IMR-90 (cell line): ENCODE measurements at regions not wholly inside any gene's neighbourhood (a gene's known extent, or its start where the extent isn't known, plus 50 kb on each side); places are given as distances from the start of the nearest gene placed in this dataset.

Experiments used
- ATAC-seq: fragments of 200-7000 bp; cut with Tn5 transposase; 2 replicates; pipeline ENCODE4 v1.9.1; 2020; ENCODE audit warnings: low read depth, mild to moderate bottlenecking, moderate library complexity
- BruUV-seq: library from RNA; stranded (reverse); fragments of 400-500 nt; replicated peaks from 2 replicates; lab custom pipeline; 2021; lab: Mats Ljungman, UMichigan
- CTCF ChIA-PET: fragments of 300-600 bp; formaldehyde crosslinking; extraction: SDS; loops from one replicate; lab custom pipeline; 2021; ENCODE audit warnings: antibody characterized with exemption; lab: Yijun Ruan, JAX
- POLR2A ChIA-PET: fragments of 300-600 bp; sonication (Branson Sonifier 250); formaldehyde crosslinking; loops from one replicate; lab custom pipeline; 2022; ENCODE audit warnings: antibody characterized with exemption; ENCODE audit not compliant: unreplicated experiment; lab: Charles Lee
- DNase-seq: peaks from one replicate; pipeline ENCODE4 v3.0.0; 2013
- H2AFZ ChIP-seq: replicated peaks from 2 replicates; pipeline ENCODE3; 2013; ENCODE audit warnings: low read length, mild to moderate bottlenecking; ENCODE audit not compliant: poor library complexity
- H2AK5ac ChIP-seq: 2 replicates; pipeline ENCODE4 v1.6.1; 2013; ENCODE audit warnings: low read depth, low read length, inconsistent platforms
- H2AK9ac ChIP-seq: replicated peaks from 2 replicates; pipeline ENCODE3; 2013; ENCODE audit warnings: mild to moderate bottlenecking, low read depth, low read length, moderate library complexity; ENCODE audit not compliant: poor library complexity
- H2BK120ac ChIP-seq: 2 replicates; pipeline ENCODE4 v1.6.1; 2013; ENCODE audit warnings: low read depth, low read length, inconsistent platforms
- H2BK15ac ChIP-seq: 3 replicates; pipeline ENCODE4 v1.6.1; 2013; ENCODE audit warnings: low read depth, low read length, inconsistent platforms
- H2BK20ac ChIP-seq: 2 replicates; pipeline ENCODE4 v1.6.1; 2013; ENCODE audit warnings: low read depth, mild to moderate bottlenecking, inconsistent platforms, low read length, moderate library complexity
- H2BK5ac ChIP-seq: 2 replicates; pipeline ENCODE4 v1.6.1; 2013; ENCODE audit warnings: mild to moderate bottlenecking, low read depth, low read length, inconsistent platforms; ENCODE audit not compliant: poor library complexity, severe bottlenecking
- H3K14ac ChIP-seq: replicated peaks from 2 replicates; pipeline ENCODE4 v1.6.1; 2013; ENCODE audit warnings: low read depth, low read length, inconsistent platforms
- H3K18ac ChIP-seq: 2 replicates; pipeline ENCODE4 v1.6.1; 2013; ENCODE audit warnings: low read depth, low read length, control low read depth
- H3K23ac ChIP-seq: 2 replicates; pipeline ENCODE4 v1.6.1; 2013; ENCODE audit warnings: low read depth, low read length, inconsistent platforms
- H3K27ac ChIP-seq: 2 replicates; pipeline ENCODE4 v1.5.1; 2013; ENCODE audit warnings: mild to moderate bottlenecking, control low read depth, low read length; ENCODE audit not compliant: insufficient read depth
- H3K27me3 ChIP-seq: 2 replicates; pipeline ENCODE4 v1.6.1; 2013; ENCODE audit warnings: low read length; ENCODE audit not compliant: control insufficient read depth, insufficient read depth
- H3K36me3 ChIP-seq: 2 replicates; pipeline ENCODE4 v1.6.1; 2013; ENCODE audit warnings: low read length, mixed read lengths; ENCODE audit not compliant: control insufficient read depth, insufficient read depth
- H3K4ac ChIP-seq: 2 replicates; pipeline ENCODE4 v1.6.1; 2013; ENCODE audit warnings: low read depth, low read length, inconsistent platforms
- H3K4me1 ChIP-seq: 2 replicates; pipeline ENCODE4 v1.6.1; 2013; ENCODE audit warnings: low read length, mixed read lengths; ENCODE audit not compliant: control insufficient read depth, insufficient read depth
- H3K4me2 ChIP-seq: 2 replicates; pipeline ENCODE4 v1.6.1; 2013; ENCODE audit warnings: low read depth, mild to moderate bottlenecking, control low read depth, low read length, moderate library complexity
- H3K4me3 ChIP-seq: 2 replicates; pipeline ENCODE4 v1.5.1; 2013; ENCODE audit warnings: low read depth, mild to moderate bottlenecking, control low read depth, low read length, moderate library complexity; ENCODE audit not compliant: insufficient read depth
- H3K56ac ChIP-seq: 2 replicates; pipeline ENCODE4 v1.6.1; 2013; ENCODE audit warnings: low read length, inconsistent platforms; ENCODE audit not compliant: insufficient read depth; ENCODE audit errors: extremely low read depth
- H3K79me1 ChIP-seq, 2 experiments: 2 replicates each; pipeline ENCODE4 v1.6.1; 2013; ENCODE audit warnings: low read length in 2 of 2, inconsistent platforms in 1 of 2, low read depth in 1 of 2
- H3K9ac ChIP-seq: 2 replicates; pipeline ENCODE4 v1.6.1; 2013; ENCODE audit warnings: low read depth, low read length, control low read depth
- H3K9me1 ChIP-seq: 2 replicates; pipeline ENCODE4 v1.6.1; 2013; ENCODE audit warnings: low read length, inconsistent platforms; ENCODE audit not compliant: insufficient read depth
- H3K9me3 ChIP-seq: 2 replicates; pipeline ENCODE4 v1.6.1; 2013; ENCODE audit warnings: low read length; ENCODE audit not compliant: control insufficient read depth, insufficient read depth
- H4K20me1 ChIP-seq: 2 replicates; pipeline ENCODE4 v1.6.1; 2013; ENCODE audit warnings: low read length, inconsistent platforms; ENCODE audit not compliant: insufficient read depth
- H4K5ac ChIP-seq: 2 replicates; pipeline ENCODE4 v1.6.1; 2013; ENCODE audit warnings: mild to moderate bottlenecking, low read depth, low read length, control low read depth
- H4K8ac ChIP-seq, 2 experiments: 2 replicates each; pipeline ENCODE4 v1.6.1; 2013; ENCODE audit warnings: low read depth in 2 of 2, low read length in 2 of 2, control low read depth in 1 of 2, inconsistent platforms in 1 of 2
- H4K91ac ChIP-seq: 2 replicates; pipeline ENCODE4 v1.6.1; 2013; ENCODE audit warnings: low read depth, low read length, inconsistent platforms; ENCODE audit not compliant: insufficient read depth
- CEBPB ChIP-seq: IDR thresholded peaks from 2 replicates; pipeline ENCODE4 v1.6.1; 2012; ENCODE audit warnings: low read depth, low read length, improper control_type of control experiment
- CHD1 ChIP-seq: IDR thresholded peaks from 2 replicates; pipeline ENCODE4 v1.6.1; 2012; ENCODE audit warnings: low read depth, low read length, improper control_type of control experiment
- FOS ChIP-seq: fragments of 150-350 bp; IDR thresholded peaks from 2 replicates; pipeline ENCODE4 v1.6.1; 2016; ENCODE audit warnings: low read depth, low read length
- MAFK ChIP-seq: IDR thresholded peaks from 2 replicates; pipeline ENCODE4 v1.6.1; 2012; ENCODE audit warnings: low read depth, low read length, improper control_type of control experiment
- MAZ ChIP-seq: IDR thresholded peaks from 2 replicates; pipeline ENCODE4 v1.6.1; 2012; ENCODE audit warnings: low read depth, mild to moderate bottlenecking, low read length, improper control_type of control experiment, moderate library complexity, borderline replicate concordance
- MXI1 ChIP-seq: IDR thresholded peaks from 2 replicates; pipeline ENCODE4 v1.6.1; 2012; ENCODE audit warnings: low read depth, mild to moderate bottlenecking, low read length, moderate library complexity, borderline replicate concordance
- NFE2L2 ChIP-seq: fragments of 150-350 bp; IDR thresholded peaks from 2 replicates; pipeline ENCODE4 v1.6.1; 2016; ENCODE audit warnings: low read depth, mild to moderate bottlenecking, low read length
- POLR2A ChIP-seq: IDR thresholded peaks from 2 replicates; pipeline ENCODE4 v1.6.1; 2012; ENCODE audit warnings: mild to moderate bottlenecking, low read depth, low read length
- RAD21 ChIP-seq: IDR thresholded peaks from 2 replicates; pipeline ENCODE4 v1.6.1; 2012; ENCODE audit warnings: low read length, improper control_type of control experiment
- RFX5 ChIP-seq: IDR thresholded peaks from 2 replicates; pipeline ENCODE4 v1.8.0; 2012; ENCODE audit warnings: low read depth, mild to moderate bottlenecking, low read length, moderate library complexity
- WGBS, 2 experiments: methylation state at CpG; one replicate each; pipeline versions ENCODE4 v1.1.5 to v1.1.7; 2013; ENCODE audit warnings: missing lambda C conversion rate in 2 of 2; ENCODE audit not compliant: insufficient read length in 1 of 2; ENCODE audit errors: extremely low coverage in 2 of 2; 5-methylcytosine and 5-hydroxymethylcytosine counted together
- dilution Hi-C: fragments of 300-500 bp; cut with HindIII; formaldehyde crosslinking; loops from one replicate; pipeline ENCODE4 v1.14.3; 2018; ENCODE audit warnings: low sequenced_read_pairs; ENCODE audit not compliant: unreplicated experiment
- in situ Hi-C: fragments of 300-500 bp; cut with MboI; formaldehyde crosslinking; loops from 3 replicates; pipeline ENCODE4 v1.14.3; 2019; ENCODE audit warnings: low sequenced_read_pairs, inconsistent platforms, mixed read lengths
- intact Hi-C: fragments of 100-400 bp; cut with micrococcal nuclease; formaldehyde crosslinking; loops from 2 replicates; pipeline ENCODE4 v1.10.0; 2022
- TF ChIP-seq, protein P1 (sequence below): conservative IDR thresholded peaks from 2 replicates; pipeline ENCODE4 v1.5.1; 2012; ENCODE audit warnings: mild to moderate bottlenecking, low read depth, low read length, improper control_type of control experiment
- TF ChIP-seq, protein P2 (sequence below): fragments of 150-350 bp; IDR thresholded peaks from 2 replicates; pipeline ENCODE4 v1.6.1; 2017; ENCODE audit warnings: mild to moderate bottlenecking, antibody characterized with exemption, low read length, low read depth

DNA sequence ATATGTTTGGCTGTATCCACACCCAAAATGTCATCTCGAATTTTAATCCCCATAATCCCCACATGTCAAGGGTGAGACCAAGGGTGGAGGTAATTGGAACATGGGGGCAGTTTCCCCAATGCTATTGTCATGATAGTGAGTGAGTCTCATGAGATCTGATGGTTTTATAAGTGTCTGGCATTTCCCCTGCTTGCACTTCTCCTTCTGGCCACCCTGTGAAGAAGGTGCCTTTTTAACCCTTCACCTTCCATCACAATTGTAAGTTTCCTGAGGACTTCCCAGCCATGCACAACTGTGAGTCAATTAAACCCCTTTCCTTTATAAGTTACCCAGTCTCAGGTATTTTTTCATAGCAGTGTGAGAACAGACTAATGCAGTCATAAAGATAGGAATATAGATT lies 216.7 kb upstream of the SSTR1 start:
- Histone ChIP-seq H3K23ac (no peak overlapping the region), H3K14ac (no peak overlapping the region), H4K8ac (no peak overlapping the region), H4K91ac (no peak overlapping the region), H3K4me1 (0 out of 2 replicates have a peak, but pooled peaks cover 2% of the 10 kb centered on the region), H4K5ac (no peak overlapping the region), H2BK120ac (no peak overlapping the region), H2AFZ (no peak overlapping the region), H3K56ac (no peak overlapping the region), H3K4me2 (no peak overlapping the region), H2BK15ac (no peak overlapping the region), H2AK5ac (no peak overlapping the region), H3K27me3 (no peaks in the 10 kb centered on the region), H3K27ac (no peak overlapping the region), H2AK9ac (no peak overlapping the region), H2BK20ac (no peak overlapping the region), H4K20me1 (no peaks in the 10 kb centered on the region), H3K9me1 (no peaks in the 10 kb centered on the region), H3K9me3 (no peaks in the 10 kb centered on the region), H3K4me3 (no peak overlapping the region), H3K18ac (no peak overlapping the region), H3K9ac (no peak overlapping the region), H3K4ac (no peak overlapping the region), H3K36me3 (no peaks in the 10 kb centered on the region), H3K79me1 (no peaks in the 10 kb centered on the region), H2BK5ac (no peak overlapping the region)
- no peak for TF ChIP-seq MAZ
- TF ChIP-seq, protein P1, sequence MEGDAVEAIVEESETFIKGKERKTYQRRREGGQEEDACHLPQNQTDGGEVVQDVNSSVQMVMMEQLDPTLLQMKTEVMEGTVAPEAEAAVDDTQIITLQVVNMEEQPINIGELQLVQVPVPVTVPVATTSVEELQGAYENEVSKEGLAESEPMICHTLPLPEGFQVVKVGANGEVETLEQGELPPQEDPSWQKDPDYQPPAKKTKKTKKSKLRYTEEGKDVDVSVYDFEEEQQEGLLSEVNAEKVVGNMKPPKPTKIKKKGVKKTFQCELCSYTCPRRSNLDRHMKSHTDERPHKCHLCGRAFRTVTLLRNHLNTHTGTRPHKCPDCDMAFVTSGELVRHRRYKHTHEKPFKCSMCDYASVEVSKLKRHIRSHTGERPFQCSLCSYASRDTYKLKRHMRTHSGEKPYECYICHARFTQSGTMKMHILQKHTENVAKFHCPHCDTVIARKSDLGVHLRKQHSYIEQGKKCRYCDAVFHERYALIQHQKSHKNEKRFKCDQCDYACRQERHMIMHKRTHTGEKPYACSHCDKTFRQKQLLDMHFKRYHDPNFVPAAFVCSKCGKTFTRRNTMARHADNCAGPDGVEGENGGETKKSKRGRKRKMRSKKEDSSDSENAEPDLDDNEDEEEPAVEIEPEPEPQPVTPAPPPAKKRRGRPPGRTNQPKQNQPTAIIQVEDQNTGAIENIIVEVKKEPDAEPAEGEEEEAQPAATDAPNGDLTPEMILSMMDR: no peak
- TF ChIP-seq MAFK: no peak
- TF ChIP-seq CEBPB: no peak
- no peak for TF ChIP-seq MXI1
- TF ChIP-seq RFX5: no peak
- TF ChIP-seq, protein P2, sequence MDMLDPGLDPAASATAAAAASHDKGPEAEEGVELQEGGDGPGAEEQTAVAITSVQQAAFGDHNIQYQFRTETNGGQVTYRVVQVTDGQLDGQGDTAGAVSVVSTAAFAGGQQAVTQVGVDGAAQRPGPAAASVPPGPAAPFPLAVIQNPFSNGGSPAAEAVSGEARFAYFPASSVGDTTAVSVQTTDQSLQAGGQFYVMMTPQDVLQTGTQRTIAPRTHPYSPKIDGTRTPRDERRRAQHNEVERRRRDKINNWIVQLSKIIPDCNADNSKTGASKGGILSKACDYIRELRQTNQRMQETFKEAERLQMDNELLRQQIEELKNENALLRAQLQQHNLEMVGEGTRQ: no peak
- no peak for TF ChIP-seq NFE2L2
- TF ChIP-seq POLR2A: no peak
- TF ChIP-seq FOS: no peak
- no peak for TF ChIP-seq CHD1
- TF ChIP-seq RAD21: no peak
- no CpG with 5 or more reads among the region's 1 CpG for WGBS, 2 experiments
- in situ Hi-C loops (no loop called here), dilution Hi-C loops (no loop called here), intact Hi-C loops (loop anchor here (10.0 kb wide), 1 partner anchor 184 kb away; no protein-coding TSS in a partner anchor)
- ATAC-seq (no peak), DNase-seq (no peak)
- ChIA-PET POLR2A (no interaction called here), CTCF (no interaction called here)
- BruUV-seq: no TSS peak
